ENCODE measurements at regions not wholly inside any gene's neighbourhood (a gene's known extent, or its start where the extent isn't known, plus 50 kb on each side); places are given as distances from the start of the nearest gene placed in this dataset.

DNA sequence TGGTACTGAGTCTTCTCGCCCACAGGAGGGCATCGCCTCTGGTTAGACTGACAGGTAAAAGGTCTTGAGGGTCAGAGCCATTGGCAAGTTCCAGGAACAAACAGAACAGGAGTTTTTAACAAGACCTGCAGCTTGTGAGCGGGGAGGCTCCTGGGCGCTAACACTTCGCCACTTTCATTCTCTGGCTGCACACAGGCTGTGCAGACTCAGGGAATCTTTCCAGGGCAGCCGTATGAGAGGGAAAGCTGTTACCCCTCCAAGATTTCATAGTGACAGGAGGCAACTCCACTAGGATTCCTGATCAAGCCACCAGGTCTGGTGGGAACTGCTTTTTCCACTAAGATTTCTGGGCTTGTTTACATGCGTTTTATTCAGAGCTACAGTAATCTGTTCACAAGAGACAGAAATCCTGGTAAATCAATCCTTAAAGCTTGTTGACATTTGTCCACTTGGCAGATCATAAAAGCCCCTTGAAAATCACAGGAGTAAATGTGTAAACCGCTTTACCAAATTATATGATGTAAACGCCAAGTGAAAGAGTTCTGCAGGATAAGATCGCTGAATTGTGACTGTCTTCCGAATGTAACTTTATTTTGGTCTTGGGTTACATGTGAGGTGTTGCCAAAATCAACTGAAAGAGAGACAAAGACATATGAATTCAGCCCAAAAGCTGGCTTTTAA lies 190.6 kb downstream of the MZT1 start (continued):
- no peak for TF ChIP-seq ZNF383 (CRISPR knock-in tag; IDR thresholded peaks at IDR 0.05; ENCODE audit: borderline replicate concordance)
- no peak for TF ChIP-seq SNAPC2 (CRISPR knock-in tag; IDR thresholded peaks at IDR 0.05)
- no peak for TF ChIP-seq FOXO1 (CRISPR knock-in tag; IDR thresholded peaks at IDR 0.05)
- TF ChIP-seq, protein P1, sequence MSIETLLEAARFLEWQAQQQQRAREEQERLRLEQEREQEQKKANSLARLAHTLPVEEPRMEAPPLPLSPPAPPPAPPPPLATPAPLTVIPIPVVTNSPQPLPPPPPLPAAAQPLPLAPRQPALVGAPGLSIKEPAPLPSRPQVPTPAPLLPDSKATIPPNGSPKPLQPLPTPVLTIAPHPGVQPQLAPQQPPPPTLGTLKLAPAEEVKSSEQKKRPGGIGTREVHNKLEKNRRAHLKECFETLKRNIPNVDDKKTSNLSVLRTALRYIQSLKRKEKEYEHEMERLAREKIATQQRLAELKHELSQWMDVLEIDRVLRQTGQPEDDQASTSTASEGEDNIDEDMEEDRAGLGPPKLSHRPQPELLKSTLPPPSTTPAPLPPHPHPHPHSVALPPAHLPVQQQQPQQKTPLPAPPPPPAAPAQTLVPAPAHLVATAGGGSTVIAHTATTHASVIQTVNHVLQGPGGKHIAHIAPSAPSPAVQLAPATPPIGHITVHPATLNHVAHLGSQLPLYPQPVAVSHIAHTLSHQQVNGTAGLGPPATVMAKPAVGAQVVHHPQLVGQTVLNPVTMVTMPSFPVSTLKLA (IDR thresholded peaks at IDR 0.05): no peak
- TF ChIP-seq ZBTB21 (CRISPR knock-in tag; IDR thresholded peaks at IDR 0.05): no peak
- TF ChIP-seq, protein P2, sequence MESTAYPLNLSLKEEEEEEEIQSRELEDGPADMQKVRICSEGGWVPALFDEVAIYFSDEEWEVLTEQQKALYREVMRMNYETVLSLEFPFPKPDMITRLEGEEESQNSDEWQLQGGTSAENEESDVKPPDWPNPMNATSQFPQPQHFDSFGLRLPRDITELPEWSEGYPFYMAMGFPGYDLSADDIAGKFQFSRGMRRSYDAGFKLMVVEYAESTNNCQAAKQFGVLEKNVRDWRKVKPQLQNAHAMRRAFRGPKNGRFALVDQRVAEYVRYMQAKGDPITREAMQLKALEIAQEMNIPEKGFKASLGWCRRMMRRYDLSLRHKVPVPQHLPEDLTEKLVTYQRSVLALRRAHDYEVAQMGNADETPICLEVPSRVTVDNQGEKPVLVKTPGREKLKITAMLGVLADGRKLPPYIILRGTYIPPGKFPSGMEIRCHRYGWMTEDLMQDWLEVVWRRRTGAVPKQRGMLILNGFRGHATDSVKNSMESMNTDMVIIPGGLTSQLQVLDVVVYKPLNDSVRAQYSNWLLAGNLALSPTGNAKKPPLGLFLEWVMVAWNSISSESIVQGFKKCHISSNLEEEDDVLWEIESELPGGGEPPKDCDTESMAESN (CRISPR knock-in tag; conservative IDR thresholded peaks at IDR 0.05): no peak
- TF ChIP-seq FOSL2 (CRISPR knock-in tag; IDR thresholded peaks at IDR 0.05): no peak
- TF ChIP-seq BRCA1 (CRISPR knock-in tag; IDR thresholded peaks at IDR 0.05): no peak
- 0 out of 2 replicates have a peak, but pooled peaks have one; percentile 26 for TF ChIP-seq PHF21A (CRISPR knock-in tag; IDR thresholded peaks at IDR 0.05)
- TF ChIP-seq, protein P3, sequence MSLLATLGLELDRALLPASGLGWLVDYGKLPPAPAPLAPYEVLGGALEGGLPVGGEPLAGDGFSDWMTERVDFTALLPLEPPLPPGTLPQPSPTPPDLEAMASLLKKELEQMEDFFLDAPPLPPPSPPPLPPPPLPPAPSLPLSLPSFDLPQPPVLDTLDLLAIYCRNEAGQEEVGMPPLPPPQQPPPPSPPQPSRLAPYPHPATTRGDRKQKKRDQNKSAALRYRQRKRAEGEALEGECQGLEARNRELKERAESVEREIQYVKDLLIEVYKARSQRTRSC (CRISPR knock-in tag; IDR thresholded peaks at IDR 0.05; ENCODE audit: low read depth): no peak
- peak; percentile 20; the same call in 1 of the 2 replicates for TF ChIP-seq NR2F6 (IDR thresholded peaks at IDR 0.05)
- TF ChIP-seq NR2F6 (CRISPR knock-in tag; IDR thresholded peaks at IDR 0.05): peak; percentile 56; the same call in 1 of the 2 replicates
- TF ChIP-seq, protein P4, sequence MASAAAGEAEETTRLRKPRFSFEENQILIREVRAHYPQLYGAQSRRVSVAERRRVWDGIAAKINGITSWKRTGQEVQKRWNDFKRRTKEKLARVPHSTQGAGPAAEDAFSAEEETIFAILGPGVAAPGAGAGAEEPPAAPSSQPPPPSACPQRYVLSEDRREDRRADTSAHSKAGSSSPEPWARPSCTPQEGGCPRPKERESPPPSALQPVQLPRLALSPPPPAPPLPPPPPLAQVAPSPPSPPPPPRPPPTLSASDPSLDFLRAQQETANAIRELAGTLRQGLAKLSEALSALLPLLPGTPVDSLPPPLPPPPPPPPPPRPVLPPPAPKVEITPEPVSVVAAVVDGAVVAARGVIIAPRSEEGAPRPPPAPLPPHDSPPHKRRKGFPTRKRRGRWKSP (CRISPR knock-in tag; IDR thresholded peaks at IDR 0.05): no peak
- TF ChIP-seq ISL2 (CRISPR knock-in tag; IDR thresholded peaks at IDR 0.05): peak; percentile 27; the same call in 1 of the 2 replicates
- TF ChIP-seq YEATS2 (CRISPR knock-in tag; IDR thresholded peaks at IDR 0.05; ENCODE audit: borderline replicate concordance): no peak
- TF ChIP-seq, protein P5, sequence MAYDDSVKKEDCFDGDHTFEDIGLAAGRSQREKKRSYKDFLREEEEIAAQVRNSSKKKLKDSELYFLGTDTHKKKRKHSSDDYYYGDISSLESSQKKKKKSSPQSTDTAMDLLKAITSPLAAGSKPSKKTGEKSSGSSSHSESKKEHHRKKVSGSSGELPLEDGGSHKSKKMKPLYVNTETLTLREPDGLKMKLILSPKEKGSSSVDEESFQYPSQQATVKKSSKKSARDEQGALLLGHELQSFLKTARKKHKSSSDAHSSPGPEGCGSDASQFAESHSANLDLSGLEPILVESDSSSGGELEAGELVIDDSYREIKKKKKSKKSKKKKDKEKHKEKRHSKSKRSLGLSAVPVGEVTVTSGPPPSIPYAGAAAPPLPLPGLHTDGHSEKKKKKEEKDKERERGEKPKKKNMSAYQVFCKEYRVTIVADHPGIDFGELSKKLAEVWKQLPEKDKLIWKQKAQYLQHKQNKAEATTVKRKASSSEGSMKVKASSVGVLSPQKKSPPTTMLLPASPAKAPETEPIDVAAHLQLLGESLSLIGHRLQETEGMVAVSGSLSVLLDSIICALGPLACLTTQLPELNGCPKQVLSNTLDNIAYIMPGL (CRISPR knock-in tag; IDR thresholded peaks at IDR 0.05; ENCODE audit: borderline replicate concordance in 1 of 2, low read depth in 1 of 2): 0 out of 4 replicates have a peak, but pooled peaks of 1 of the 2 experiments have one; percentile 19
- TF ChIP-seq, protein P6, sequence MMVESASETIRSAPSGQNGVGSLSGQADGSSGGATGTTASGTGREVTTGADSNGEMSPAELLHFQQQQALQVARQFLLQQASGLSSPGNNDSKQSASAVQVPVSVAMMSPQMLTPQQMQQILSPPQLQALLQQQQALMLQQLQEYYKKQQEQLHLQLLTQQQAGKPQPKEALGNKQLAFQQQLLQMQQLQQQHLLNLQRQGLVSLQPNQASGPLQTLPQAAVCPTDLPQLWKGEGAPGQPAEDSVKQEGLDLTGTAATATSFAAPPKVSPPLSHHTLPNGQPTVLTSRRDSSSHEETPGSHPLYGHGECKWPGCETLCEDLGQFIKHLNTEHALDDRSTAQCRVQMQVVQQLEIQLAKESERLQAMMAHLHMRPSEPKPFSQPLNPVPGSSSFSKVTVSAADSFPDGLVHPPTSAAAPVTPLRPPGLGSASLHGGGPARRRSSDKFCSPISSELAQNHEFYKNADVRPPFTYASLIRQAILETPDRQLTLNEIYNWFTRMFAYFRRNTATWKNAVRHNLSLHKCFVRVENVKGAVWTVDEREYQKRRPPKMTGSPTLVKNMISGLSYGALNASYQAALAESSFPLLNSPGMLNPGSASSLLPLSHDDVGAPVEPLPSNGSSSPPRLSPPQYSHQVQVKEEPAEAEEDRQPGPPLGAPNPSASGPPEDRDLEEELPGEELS (CRISPR knock-in tag; IDR thresholded peaks at IDR 0.05): 0 out of 2 replicates have a peak, but pooled peaks have one; percentile 25
- 0 out of 2 replicates have a peak, but pooled peaks have one; percentile 33 for TF ChIP-seq GATA4 (IDR thresholded peaks at IDR 0.05; ENCODE audit: borderline replicate concordance, low read depth)
